HepG2 (cell line): ENCODE measurements at regions not wholly inside any gene's neighbourhood (a gene's known extent, or its start where the extent isn't known, plus 50 kb on each side); places are given as distances from the start of the nearest gene placed in this dataset.

Source experiments
- ATAC-seq: fragments of 200-7000 bp; cut with Tn5 transposase; 3 replicates; pipeline ENCODE4 v1.9.1; 2020; ENCODE audit warnings: mild to moderate bottlenecking, moderate library complexity
- BruUV-seq: library from RNA; stranded (reverse); fragments of 400-500 nt; replicated peaks from 2 replicates; lab custom pipeline; 2021; lab: Mats Ljungman, UMichigan
- CTCF ChIA-PET: fragments of 300-600 bp; formaldehyde crosslinking; extraction: SDS; loops from one replicate; lab custom pipeline; 2021; ENCODE audit warnings: low total read pairs, inconsistent platforms, low intra/inter-chr PET ratio; lab: Yijun Ruan, JAX
- POLR2A ChIA-PET: fragments of 350-600 bp; sonication (Branson Sonifier 250); formaldehyde crosslinking; loops from one replicate; lab custom pipeline; 2020; ENCODE audit warnings: antibody characterized with exemption, inconsistent platforms; lab: Yijun Ruan, JAX
- DNase-seq: peaks from one replicate; pipeline ENCODE4 v3.0.0-alpha.2; 2015; ENCODE audit warnings: low spot score
- FAIRE-seq: peaks from 3 replicates; lab custom pipeline; 2011; peaks lifted over from hg19 to GRCh38; lab: Jason Lieb, UNC
- H2AFZ ChIP-seq: one replicate; pipeline ENCODE4 v1.6.1; 2011; ENCODE audit warnings: low read length, inconsistent platforms
- H3K27ac ChIP-seq: fragments of 300-600 bp; 3 replicates; pipeline ENCODE4 v1.8.0; 2011; ENCODE audit warnings: mixed run types, mild to moderate bottlenecking, mixed read lengths, low read length, inconsistent platforms; ENCODE audit not compliant: insufficient read depth; ENCODE audit errors: extremely low read length
- H3K27me3 ChIP-seq, 2 experiments: fragments of 200-600 bp in 1 of 2; 2 replicates in 1 of 2; 3 replicates in 1 of 2; pipeline versions ENCODE4 v1.6.0 to v1.8.0; 2011; ENCODE audit warnings: low read length in 2 of 2, mild to moderate bottlenecking in 2 of 2, moderate library complexity in 2 of 2, inconsistent platforms in 1 of 2; ENCODE audit not compliant: insufficient read depth in 2 of 2, control insufficient read depth in 1 of 2
- H3K36me3 ChIP-seq, 2 experiments: fragments of 200-600 bp in 1 of 2; replicated peaks in 1 of 2; 2 replicates in 1 of 2; 3 replicates in 1 of 2; pipeline versions ENCODE4 v1.5.1 to v1.8.0; 2011; ENCODE audit warnings: low read length in 2 of 2, inconsistent platforms in 1 of 2; ENCODE audit not compliant: insufficient read depth in 2 of 2, control insufficient read depth in 1 of 2
- H3K4me1 ChIP-seq: 2 replicates; pipeline ENCODE4 v1.5.1; 2012; ENCODE audit warnings: low read length, inconsistent platforms; ENCODE audit not compliant: insufficient read depth
- H3K4me2 ChIP-seq: 2 replicates; pipeline ENCODE4 v1.6.0; 2011; ENCODE audit warnings: low read depth, low read length, inconsistent platforms
- H3K4me3 ChIP-seq, 3 experiments: fragments of 200-600 bp in 1 of 3; sonication (generic), shearing (Covaris generic) in 1 of 3; replicated peaks in 1 of 3; 2 replicates each; pipeline ENCODE4 v1.5.1; 2011 to 2016; ENCODE audit warnings: low read length in 3 of 3, inconsistent platforms in 2 of 3, low read depth in 2 of 3, mild to moderate bottlenecking in 2 of 3, control low read depth in 1 of 3, mixed read lengths in 1 of 3; ENCODE audit not compliant: insufficient read depth in 1 of 3
- H3K79me2 ChIP-seq: one replicate; pipeline ENCODE4 v1.6.1; 2011; ENCODE audit warnings: low read length, inconsistent platforms; ENCODE audit not compliant: insufficient read depth
- H3K9ac ChIP-seq: 2 replicates; pipeline ENCODE4 v1.6.0; 2011; ENCODE audit warnings: mild to moderate bottlenecking, low read depth, low read length, inconsistent platforms; ENCODE audit not compliant: insufficient read depth
- H3K9me3 ChIP-seq: 2 replicates; pipeline ENCODE4 v1.5.1; 2012; ENCODE audit warnings: mild to moderate bottlenecking, low read length
- H4K20me1 ChIP-seq: 2 replicates; pipeline ENCODE4 v1.6.0; 2011; ENCODE audit warnings: inconsistent platforms, mild to moderate bottlenecking, low read length, moderate library complexity; ENCODE audit not compliant: insufficient read depth
- ATF5 ChIP-seq: sonication (generic); formaldehyde crosslinking; IDR thresholded peaks from 2 replicates; pipeline ENCODE4 v1.4.0; 2020; ENCODE audit warnings: mild to moderate bottlenecking, low read depth, missing genetic modification reagents
- ELF3 ChIP-seq: IDR thresholded peaks from 2 replicates; pipeline ENCODE4 v1.6.1; 2016; ENCODE audit warnings: missing genetic modification reagents, missing compliant biosample characterization
- ETV5 ChIP-seq: IDR thresholded peaks from 2 replicates; pipeline ENCODE4 v1.6.1; 2018; ENCODE audit warnings: missing biosample characterization, missing genetic modification reagents, inconsistent platforms, borderline replicate concordance
- FOXA3 ChIP-seq: IDR thresholded peaks from 2 replicates; pipeline ENCODE4 v1.6.1; 2016; ENCODE audit warnings: missing genetic modification reagents, missing compliant biosample characterization
- HMGA1 ChIP-seq: sonication (generic); formaldehyde crosslinking; conservative IDR thresholded peaks from 2 replicates; pipeline ENCODE4 v1.4.0; 2020; ENCODE audit warnings: missing genetic modification reagents
- KIAA2018 ChIP-seq: sonication (generic); formaldehyde crosslinking; IDR thresholded peaks from 2 replicates; pipeline ENCODE4 v1.5.0; 2020; ENCODE audit warnings: mild to moderate bottlenecking, missing genetic modification reagents, borderline replicate concordance
- MEF2D ChIP-seq: sonication (generic); formaldehyde crosslinking; IDR thresholded peaks from 2 replicates; pipeline ENCODE4 v1.5.1; 2020; ENCODE audit warnings: mild to moderate bottlenecking, missing genetic modification reagents
- MIER2 ChIP-seq: IDR thresholded peaks from 2 replicates; pipeline ENCODE4 v1.6.1; 2016; ENCODE audit warnings: missing biosample characterization, missing genetic modification reagents
- POGZ ChIP-seq: sonication (generic); formaldehyde crosslinking; IDR thresholded peaks from 2 replicates; pipeline ENCODE4 v1.4.0; 2020; ENCODE audit warnings: mild to moderate bottlenecking, missing genetic modification reagents
- XRCC5 ChIP-seq: fragments of 200-400 bp; formaldehyde crosslinking; optimal IDR thresholded peaks from 2 replicates; pipeline ENCODE3; 2017; ENCODE audit warnings: mild to moderate bottlenecking, low read length
- ZBTB42 ChIP-seq: sonication (generic); formaldehyde crosslinking; IDR thresholded peaks from 2 replicates; pipeline ENCODE4 v1.5.0; 2020; ENCODE audit warnings: mild to moderate bottlenecking, missing genetic modification reagents
- ZNF772 ChIP-seq: sonication (generic); formaldehyde crosslinking; IDR thresholded peaks from 2 replicates; pipeline ENCODE4 v1.5.0; 2020; ENCODE audit warnings: mild to moderate bottlenecking, missing genetic modification reagents
- WGBS: methylation state at CpG from one replicate; pipeline ENCODE4 v1.1.6; 2017; ENCODE audit warnings: low lambda C conversion rate; 5-methylcytosine and 5-hydroxymethylcytosine counted together
- in situ Hi-C: cut with HindIII; loops from 2 replicates; pipeline ENCODE4 v1.10.0; 2017; ENCODE audit warnings: low pct_unique_long_range_greater_than_20kb; ENCODE audit not compliant: extremely low pct_ligation_motif_present
- intact Hi-C: fragments of 100-400 bp; cut with micrococcal nuclease; formaldehyde crosslinking; loops from one replicate; pipeline ENCODE4 v1.10.0; 2022; ENCODE audit not compliant: unreplicated experiment

GRCh38 chr14:71449316-71450055 is 482.7 kb upstream of the RGS6 start:
- CTCF ChIA-PET, result no interaction called here
- TF ChIP-seq MEF2D (CRISPR knock-in tag) (no peak), POGZ (CRISPR knock-in tag) (no peak), ETV5 (no peak), MIER2 (CRISPR knock-in tag) (no peak), ZBTB42 (no peak), ATF5 (no peak), ELF3 (no peak)
- no TSS peak for BruUV-seq
- Histone ChIP-seq H3K9me3 (no peaks in the 10 kb centered on the region), H2AFZ (no peak overlapping the region), H3K4me3 (no peak overlapping the region), H3K36me3 (no peaks in the 10 kb centered on the region), H3K9ac (no peak overlapping the region), H3K4me2 (no peak overlapping the region), H3K27ac (no peak overlapping the region), H3K4me1 (no peaks in the 10 kb centered on the region), H3K79me2 (peaks cover 2% of the 10 kb centered on the region), H3K27me3 (no peaks in the 10 kb centered on the region), H4K20me1 (no peaks in the 10 kb centered on the region)
- POLR2A ChIA-PET, result no interaction called here
- in situ Hi-C loops (no loop called here), intact Hi-C loops (no loop called here)
- no peak for DNase-seq
- no peak for ATAC-seq
- FAIRE-seq, result no peak
- WGBS, result 95% methylated on average over 4 of the region's 4 CpGs

GRCh38 chr14:71451501-71451900 is 480.7 kb upstream of the RGS6 start:
- no TSS peak for BruUV-seq
- Histone ChIP-seq H3K9me3 (no peaks in the 10 kb centered on the region), H3K27me3 (no peaks in the 10 kb centered on the region), H4K20me1 (no peaks in the 10 kb centered on the region), H3K4me2 (no peak overlapping the region), H3K9ac (no peak overlapping the region), H3K4me1 (no peaks in the 10 kb centered on the region), H2AFZ (no peak overlapping the region), H3K27ac (no peak overlapping the region), H3K36me3 (no peaks in the 10 kb centered on the region), H3K79me2 (peaks cover 3% of the 10 kb centered on the region), H3K4me3 (no peak overlapping the region)
- ChIA-PET CTCF (no interaction called here), POLR2A (no interaction called here)
- DNase-seq (no peak), ATAC-seq (no peak), FAIRE-seq (no peak)
- WGBS, result 97% methylated on average over 3 of the region's 3 CpGs
- intact Hi-C loops, result no loop called here
- in situ Hi-C loops, result no loop called here
- TF ChIP-seq HMGA1 (CRISPR knock-in tag), result no peak
- no peak for TF ChIP-seq KIAA2018 (CRISPR knock-in tag)
- no peak for TF ChIP-seq FOXA3 (CRISPR knock-in tag)
- TF ChIP-seq ZNF772, result no peak
- no peak for TF ChIP-seq XRCC5
